GM19395 (cell line): ENCODE measurements at regions not wholly inside any gene's neighbourhood (a gene's known extent, or its start where the extent isn't known, plus 50 kb on each side); places are given as distances from the start of the nearest gene placed in this dataset.
"Not testable (repeated sequence)": the region's sequence is repeated elsewhere in the genome, so short reads cannot be mapped to it uniquely, and the experiment has no call there.

Experiments used
- ATAC-seq: cut with Tn5 transposase; IDR thresholded peaks from one replicate; pipeline ENCODE4 v1.9.1; 2021; ENCODE audit warnings: mild to moderate bottlenecking, moderate library complexity; ENCODE audit not compliant: unreplicated experiment

DNA sequence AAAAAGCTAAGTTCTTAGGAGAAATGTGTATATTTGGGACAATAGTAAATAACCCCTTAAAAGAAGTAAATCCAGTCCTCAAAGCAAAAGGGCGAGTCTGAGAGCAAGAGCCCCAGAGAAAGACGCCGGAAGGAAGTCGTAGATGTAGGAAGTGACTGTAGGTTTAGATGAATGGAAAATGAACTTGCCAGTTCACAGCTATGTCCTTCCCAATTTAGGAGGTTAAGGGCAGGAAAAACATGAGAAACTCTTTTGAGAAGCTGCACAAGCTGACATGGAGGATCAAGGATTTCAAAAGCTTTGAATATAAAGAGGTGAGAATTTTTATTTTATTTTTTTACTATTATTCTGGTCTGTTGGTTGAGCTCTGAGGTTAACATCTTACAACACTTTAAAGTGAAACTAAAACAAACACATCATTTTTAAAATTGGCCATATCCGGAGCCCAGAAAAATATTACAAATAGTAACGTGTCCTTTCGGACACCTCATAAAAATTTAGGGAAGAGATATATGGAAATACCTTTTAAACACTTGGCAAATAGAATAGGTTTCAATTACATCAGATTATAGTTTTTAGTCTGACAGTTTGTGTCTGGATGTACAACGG is 1178.6 kb downstream of the MRPL39 start:
- ATAC-seq = peak; percentile 92

DNA sequence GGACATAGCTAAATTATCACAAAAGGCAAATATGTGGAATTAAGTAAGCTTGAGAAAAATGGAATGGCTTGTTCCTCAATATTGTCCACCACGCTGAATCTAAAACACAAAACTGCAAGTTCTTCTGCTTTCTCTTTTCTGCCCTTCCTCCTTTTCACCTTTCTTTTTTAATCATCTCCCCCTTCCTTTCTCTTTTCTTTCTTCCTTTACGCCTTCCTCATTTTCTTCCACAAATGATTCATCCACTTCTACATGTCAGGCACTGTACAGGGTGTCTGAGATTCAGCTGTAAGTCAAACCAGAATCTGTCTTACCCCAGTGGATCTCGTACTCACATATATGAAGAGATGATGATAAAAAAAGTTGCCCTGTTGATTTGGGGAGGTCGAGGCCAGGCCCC is 1182.5 kb downstream of the MRPL39 start:
- ATAC-seq = no peak

DNA sequence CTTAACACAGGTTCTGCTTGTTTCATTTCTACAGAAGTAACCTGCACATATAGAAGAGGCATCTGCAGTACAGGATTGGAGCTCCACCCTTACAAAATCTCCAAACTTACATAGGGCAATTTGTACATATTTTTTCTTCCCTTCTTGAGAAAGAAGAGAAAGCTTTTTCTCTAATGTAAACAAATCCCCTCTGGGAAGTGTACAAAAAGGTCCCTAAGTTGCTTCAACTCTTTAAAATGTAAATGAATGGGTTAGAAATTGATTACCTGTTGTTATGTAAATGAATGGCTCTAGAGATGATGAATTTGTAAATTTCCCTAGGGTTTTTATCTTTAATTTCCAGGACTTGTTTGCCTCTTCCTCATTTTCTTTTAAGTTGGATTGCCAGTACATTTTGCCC is 1183.7 kb downstream of the MRPL39 start:
- no peak for ATAC-seq

DNA sequence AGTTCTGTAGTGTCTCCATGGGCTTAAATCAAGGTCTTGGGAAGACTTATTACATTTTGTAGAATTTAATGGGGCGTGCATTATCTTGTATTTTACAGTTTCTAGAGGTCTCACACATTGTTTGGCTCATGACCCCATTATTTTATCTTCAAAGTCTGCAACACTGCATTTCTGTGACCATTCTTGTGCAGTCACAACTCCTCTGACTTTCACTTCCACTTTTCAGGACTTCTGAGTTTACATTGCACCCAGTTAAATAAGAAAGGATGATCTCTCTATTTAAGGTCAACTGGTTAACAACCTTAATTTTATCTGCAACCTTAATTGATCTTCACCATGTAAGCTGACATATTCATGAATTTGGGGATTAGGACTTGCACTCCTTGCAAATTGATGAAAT is 1186.6 kb downstream of the MRPL39 start:
- peak; percentile 79 for ATAC-seq

DNA sequence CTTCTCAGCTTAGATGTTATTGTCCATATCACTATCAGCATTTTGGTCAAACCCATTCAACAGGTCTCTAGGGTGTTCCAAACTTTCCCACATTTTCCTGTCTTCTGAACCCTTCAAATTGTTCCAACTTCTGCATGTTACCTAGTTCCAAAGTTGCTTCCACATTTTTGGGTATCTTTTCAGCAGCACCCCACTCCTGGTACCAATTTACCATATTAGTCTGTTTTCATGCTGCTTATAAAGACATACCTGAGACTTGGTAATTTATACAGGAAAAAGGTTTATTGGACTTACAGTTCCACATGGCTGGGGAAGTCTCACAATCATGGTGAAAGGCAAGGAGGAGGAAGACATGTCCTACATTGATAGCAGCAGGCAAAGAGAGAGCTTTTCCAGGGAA is 1187.6 kb downstream of the MRPL39 start:
- ATAC-seq = not testable (repeated sequence)

DNA sequence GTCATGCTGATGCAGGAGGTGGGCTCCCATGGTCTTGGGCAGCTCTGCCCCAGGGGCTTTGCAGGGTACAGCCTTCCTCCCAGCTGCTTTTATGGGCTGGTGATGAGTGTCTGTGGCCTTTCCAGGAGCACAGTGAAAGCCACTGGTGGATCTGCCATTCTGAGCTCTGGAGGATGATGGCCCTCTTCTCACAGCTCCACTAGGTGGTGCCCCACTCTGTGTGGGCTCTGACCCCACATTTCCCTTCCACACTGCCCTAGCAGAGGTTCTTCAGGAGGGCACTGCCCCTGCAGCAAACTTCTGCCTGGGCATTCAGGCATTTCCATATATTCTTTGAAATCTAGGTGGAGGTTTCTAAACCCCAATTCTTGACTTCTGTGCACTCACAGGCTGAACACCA is 1188.6 kb downstream of the MRPL39 start:
- ATAC-seq = no peak

DNA sequence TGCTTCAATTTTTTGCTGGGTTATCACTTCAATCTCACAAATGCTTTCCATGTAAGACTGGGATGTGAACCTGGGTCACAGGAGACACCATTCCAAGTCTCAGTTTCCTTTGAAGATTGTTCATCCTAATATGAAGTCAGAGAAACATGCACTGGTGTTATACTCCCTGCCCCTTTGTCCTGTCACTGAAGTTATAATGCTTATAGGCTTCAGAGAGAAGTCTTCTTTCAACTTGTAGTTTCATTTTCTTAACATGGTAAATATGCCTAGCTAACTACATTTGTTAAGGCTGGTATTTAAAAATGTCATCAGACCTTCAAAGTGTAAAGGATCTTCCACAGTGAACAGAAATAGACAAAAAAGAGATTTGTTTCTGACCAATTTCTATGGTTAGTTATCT is 1195.9 kb downstream of the MRPL39 start:
- ATAC-seq = no peak

DNA sequence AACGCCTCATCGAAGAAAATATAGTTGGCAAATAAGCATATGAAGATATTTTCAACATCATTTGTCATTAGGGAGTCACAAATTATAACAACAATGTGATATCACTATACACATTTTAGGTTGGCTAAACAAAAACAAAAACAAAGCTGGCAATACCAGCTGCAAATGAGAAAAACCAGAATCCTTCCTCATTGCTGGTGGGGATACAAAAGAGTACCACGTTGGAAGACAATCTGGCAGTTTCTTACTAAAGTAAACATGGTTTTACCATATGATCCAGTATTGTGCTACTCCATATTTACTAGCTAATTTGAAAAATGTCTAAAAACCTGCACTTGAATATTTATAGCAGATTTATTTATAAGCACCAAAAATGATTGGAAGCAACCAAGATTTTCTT is 1204.1 kb downstream of the MRPL39 start:
- ATAC-seq = no peak

DNA sequence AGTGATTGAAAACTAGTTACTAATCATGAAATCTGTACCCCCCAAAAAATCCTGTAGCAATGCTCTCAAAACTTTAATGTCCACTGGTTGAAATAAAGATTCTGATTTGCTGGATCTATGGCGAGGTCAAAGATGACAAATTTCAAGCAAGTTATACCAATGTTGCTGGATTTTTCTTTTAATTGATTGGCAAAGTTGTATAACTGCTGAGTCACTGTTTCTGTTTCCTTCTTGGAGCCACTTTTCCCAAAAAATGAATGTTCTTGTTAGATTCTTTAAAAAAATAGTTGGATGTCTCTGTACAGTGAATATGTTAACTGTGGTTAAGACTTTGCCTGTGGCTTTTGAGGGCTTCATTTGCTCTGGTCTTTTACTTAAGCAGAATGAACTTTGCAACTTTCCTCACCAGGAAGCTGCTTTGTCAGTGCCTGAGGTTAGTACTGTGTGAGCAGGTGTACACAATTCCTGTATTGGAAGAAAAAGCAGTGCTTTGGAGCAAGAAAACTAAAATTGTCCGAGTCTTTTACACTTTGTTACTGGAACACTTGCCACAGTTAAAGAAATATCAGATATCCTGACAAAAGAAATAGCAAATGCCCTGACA is 1211.9 kb downstream of the MRPL39 start:
- ATAC-seq = no peak

DNA sequence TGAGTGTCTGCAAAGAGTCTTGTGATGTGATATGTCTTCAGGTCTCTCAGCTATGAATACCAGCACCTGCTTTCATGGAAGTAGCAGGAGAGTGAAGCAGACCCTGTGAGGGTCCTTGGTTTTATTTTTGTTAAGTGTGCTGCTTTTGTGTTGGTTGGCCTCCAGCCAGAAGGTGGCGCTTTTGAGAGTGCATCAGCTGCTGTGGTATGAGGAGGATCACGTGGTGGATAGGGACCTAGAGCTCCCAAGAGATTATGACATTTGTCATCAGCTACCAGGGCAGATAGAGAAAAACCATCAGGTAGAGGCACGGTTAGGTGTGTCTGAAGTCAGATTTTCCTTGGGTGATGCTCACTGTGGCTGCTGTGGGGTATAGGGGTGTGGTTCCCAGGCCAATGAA is 1232.1 kb downstream of the MRPL39 start:
- ATAC-seq = peak; percentile 77

DNA sequence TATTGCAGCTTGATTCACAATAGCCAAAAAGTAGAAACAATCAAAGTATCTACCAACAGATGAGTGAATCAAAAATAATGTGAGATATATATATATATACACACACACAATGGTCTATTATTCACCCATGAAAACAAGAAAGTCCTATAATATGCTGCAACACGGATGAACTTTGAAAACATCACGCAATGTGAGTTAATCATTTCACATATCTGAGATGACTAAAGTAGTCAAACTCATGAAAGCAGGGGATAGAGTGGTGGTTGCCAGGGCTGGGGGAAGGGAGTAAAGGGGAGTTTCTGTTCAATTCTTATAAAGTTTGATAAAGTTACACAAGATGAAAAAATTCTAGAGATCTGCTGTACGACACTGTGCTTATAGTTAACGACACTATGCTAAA is 1234.8 kb downstream of the MRPL39 start:
- no peak for ATAC-seq

DNA sequence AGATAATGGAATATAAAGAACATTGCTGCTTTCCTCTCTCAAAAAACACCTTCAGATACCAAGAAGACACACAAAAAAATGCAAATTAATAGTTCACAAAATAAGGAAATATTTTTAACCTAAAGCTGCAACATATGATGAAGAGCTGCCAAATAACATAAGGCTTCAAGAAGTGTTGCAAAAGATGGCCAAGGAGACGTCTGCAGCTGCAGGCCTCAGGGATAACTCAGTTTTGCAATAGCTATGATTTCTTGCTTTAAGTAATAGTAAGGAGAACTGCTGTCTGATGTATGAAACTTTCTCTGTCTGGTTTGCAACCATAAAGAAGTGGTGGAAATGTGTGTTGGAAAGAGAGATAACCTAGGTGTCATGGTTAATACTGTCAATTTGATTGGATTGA is 1237.5 kb downstream of the MRPL39 start:
- no peak for ATAC-seq

DNA sequence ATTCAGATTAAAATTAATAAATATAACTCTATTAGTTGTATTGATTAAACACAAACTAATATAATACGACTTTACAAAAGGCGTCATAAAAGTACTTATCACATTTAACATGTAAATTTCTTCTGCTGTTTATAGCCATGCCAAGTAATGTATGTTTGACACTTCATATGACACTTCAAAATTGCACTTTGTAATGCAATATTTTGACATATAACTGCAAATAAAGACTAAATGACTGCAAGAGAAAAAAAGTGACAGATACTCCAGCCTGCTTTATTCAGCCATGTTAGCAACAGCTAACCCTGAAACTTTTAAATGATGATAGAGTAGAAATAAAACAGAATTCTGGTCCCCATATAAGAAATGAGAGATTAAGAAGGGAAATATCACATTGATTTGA is 1238.0 kb downstream of the MRPL39 start:
- ATAC-seq = no peak

DNA sequence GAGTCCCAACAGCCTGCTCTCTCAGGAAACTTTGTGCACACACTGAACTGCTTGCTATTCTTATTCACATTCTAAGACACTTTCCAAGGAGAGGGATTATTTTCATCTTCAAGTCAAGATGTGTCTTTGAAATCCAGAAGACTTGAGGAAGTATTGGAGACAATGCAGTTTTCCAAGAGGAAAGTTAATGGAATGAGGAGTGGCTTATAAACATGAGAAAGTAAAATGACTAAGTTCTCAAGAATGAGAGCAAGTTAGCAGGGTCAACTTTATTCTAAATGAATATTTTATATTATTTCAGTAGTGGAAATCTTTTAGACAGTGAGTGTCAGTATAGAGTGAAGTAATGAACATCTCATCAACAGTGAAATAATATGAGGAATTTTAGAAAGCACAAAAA is 1239.3 kb downstream of the MRPL39 start:
- ATAC-seq = no peak

DNA sequence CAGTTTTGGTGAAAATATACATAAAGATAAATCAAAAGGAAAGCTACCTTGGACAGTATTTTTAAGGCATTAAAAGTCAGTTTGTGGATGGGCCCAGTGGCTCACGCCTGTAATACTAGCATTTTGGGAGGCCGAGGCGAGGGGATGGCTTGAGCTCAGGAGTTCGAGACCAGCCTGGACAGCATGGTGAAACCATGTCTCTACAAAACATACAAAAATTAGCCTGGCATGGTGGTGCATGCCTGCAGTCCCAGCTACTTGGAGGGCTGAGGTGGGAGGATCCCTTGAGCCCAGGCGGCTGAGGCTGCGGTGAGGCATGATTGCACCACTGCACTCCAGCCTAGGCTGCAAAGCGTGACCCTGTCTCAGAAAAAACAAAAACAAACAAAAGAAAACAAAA is 1253.8 kb downstream of the MRPL39 start:
- no peak for ATAC-seq

DNA sequence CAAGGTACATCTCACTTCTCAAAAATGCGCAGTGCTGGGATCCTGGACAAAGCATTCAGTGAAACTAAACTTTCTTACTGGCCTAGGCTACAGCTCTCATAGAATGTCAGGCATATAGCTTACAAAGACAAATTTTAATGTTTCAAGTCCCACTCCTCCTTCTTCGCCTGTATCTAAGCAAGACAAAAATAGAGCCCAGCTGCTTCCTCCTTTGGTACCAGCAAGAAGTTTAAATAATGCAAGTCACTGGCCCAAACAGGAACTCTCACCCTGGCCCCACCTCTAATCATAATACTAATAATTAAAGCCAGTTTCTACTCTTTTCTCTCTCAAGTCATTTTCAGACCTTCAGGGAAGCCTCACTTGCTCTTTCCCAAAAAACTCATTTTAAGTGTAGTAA is 1267.9 kb downstream of the MRPL39 start:
- no peak for ATAC-seq

DNA sequence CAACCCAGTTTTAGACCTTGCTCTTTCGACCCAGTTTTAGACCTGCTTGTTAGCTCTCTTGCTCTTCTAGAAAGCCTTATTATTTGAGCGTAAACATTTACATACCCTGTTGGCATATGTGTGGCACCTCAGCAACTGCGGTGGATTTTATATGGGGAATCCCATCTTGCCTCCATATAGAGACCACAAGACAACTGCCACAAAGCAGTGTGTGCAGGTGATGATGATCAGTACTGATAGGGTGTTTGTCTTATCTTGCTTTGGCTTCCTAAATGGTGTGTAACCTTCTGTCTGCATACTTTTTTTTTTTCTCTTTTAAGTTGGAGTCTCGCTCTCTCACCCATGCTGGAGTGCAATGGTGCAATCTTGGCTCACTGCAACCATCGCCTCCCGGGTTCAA is 1270.8 kb downstream of the MRPL39 start:
- ATAC-seq = no peak

DNA sequence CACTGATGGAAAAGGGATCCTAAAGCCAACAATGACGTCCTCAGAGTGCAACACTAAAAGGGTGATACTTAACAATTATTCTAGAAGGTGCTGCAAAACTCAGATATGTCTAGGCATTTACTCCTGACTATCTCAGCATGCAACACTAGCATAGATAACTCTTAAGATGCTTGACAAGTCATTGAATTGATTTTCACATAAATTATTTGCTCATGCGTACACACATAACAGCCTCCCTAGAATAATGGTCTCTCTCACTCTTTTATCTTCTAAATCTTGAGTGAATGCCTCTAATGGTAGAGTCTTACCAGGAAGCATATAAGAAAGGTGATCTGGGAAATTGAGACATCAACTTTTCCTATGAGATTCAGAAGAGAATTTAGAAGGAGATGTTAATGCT is 1283.7 kb downstream of the MRPL39 start:
- ATAC-seq = no peak

DNA sequence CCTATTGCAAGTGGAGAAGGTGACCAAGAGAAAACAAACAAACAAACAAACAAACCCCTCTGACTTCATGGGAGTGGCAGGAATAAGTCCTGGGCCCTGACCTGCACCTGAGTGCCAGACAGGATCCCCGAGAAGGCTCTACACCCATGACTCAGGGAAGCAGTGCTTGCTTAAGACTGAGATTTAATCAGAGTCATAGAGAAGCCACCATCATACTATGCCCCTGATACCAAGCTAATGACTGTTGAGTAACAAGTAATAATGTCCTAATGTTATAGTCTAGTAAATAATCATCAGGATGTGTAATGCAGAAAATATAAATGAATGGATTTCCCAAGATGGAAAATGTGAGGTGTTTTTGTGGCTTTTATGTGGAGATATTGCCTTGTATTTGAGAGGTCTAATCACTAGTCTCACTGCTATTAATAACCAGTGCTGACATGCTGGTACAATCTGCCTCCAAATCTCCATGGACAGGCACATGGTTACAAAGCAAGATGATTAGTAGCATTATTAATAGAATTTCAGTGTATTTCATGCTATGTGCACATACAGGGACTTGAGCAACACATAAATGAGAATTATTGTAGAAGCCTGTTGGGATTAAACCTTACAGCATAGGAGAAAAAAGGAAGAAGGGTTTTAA is 1290.9 kb downstream of the MRPL39 start:
- ATAC-seq = no peak

DNA sequence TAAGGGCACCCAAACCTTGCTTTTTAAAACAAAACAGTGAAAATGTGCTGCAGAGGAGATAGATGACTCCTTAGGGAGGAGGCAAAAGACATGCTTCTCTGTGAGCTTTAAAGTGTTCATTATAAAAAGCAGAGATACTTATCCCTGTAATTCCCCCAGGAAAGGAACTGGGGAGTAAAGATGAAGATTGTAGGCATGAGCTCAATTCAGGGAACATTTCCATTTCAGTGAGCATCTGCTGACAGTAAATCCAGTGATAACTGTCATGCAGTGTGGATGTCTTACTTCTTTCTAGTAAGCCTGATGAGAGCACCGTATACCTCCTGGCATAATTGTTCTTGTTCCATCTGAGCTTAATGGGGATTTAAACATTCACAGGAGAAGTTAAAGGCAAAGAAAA is 1296.5 kb downstream of the MRPL39 start:
- no peak for ATAC-seq

DNA sequence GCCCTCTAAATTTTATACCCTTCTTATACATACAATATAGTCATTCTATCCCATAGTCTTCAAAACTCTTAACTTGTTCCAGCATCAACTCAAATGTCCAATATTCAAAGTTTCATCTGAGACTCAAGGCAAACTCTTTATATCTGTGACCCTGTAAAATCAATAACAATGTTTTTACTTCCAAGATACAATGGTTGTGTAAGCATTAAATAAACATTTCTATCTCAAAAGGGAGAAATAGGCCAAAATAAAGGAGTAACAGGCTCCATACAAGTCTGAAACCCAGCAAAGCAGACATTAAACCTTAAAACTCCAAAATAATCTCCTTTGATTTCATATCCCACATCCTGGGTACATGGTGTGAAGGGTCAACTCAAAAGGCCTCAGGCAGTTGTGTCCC is 1299.1 kb downstream of the MRPL39 start:
- no peak for ATAC-seq

DNA sequence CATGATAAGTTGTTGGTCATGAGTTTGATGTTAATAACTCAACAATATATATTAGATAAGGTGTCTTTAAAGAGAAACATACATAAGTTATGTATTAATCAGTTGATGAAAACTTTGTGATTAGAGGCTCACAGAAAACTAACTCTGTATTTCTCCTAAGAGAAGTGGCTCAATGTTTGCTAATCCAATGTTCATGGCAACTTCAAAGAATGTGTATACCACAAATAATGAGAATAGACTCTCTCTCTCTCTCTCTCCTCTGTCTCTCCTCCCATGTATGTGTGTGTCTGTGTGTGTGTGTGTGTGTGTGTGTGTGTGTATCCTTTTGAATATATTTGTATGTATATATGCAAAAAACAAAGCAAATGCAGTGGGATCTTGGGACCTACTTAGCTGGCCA is 1304.9 kb downstream of the MRPL39 start:
- no peak for ATAC-seq

DNA sequence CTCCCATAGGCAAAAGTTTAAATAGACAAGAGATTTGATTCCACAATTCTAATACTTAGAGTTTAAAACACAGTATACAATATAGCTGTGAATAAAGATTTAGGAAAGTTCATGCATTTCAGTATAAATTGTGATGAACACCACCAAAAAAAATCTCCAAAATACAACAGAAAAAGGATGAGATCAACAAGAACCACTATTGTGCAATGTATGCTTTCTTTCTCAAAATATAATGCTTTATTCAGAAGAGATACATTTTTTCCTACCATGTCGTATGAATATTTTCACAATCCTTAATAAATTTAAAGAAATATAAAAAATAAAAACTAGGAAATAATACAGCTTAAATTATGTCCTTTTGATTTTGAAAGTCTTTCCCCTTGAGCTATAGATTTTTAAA is 1309.2 kb downstream of the MRPL39 start:
- ATAC-seq = no peak
